ENCODE measurements at regions not wholly inside any gene's neighbourhood (a gene's known extent, or its start where the extent isn't known, plus 50 kb on each side); places are given as distances from the start of the nearest gene placed in this dataset.

DNA sequence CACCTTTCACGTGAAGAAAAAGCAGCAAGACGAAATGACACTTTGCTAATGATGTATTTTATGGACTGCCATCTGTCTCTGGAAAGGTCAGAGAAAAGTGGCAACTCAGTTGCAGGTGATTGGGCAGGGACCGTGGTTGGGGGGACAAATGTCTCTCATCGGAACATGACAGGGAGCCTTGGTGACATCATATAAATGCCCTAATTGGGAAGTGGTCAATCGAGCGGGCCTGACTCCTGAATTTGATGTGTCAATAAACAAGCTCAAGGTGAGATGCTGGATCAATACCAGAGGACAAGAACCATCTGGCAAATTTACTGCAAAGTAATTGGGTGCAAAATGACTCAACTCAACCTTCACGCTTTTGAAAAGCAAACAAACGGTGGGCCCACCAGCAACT is 151.9 kb upstream of the SKOR2 start:
- TF ChIP-seq, protein P1, sequence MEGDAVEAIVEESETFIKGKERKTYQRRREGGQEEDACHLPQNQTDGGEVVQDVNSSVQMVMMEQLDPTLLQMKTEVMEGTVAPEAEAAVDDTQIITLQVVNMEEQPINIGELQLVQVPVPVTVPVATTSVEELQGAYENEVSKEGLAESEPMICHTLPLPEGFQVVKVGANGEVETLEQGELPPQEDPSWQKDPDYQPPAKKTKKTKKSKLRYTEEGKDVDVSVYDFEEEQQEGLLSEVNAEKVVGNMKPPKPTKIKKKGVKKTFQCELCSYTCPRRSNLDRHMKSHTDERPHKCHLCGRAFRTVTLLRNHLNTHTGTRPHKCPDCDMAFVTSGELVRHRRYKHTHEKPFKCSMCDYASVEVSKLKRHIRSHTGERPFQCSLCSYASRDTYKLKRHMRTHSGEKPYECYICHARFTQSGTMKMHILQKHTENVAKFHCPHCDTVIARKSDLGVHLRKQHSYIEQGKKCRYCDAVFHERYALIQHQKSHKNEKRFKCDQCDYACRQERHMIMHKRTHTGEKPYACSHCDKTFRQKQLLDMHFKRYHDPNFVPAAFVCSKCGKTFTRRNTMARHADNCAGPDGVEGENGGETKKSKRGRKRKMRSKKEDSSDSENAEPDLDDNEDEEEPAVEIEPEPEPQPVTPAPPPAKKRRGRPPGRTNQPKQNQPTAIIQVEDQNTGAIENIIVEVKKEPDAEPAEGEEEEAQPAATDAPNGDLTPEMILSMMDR (IDR thresholded peaks at IDR 0.05; ENCODE audit: insufficient read depth, low read length, poor library complexity, severe bottlenecking) = no peak
- TF ChIP-seq EZH2phosphoT487 (conservative IDR thresholded peaks at IDR 0.05; ENCODE audit: low read length) = no peak
